Neural cell (in vitro differentiated cells): ENCODE measurements at regions not wholly inside any gene's neighbourhood (a gene's known extent, or its start where the extent isn't known, plus 50 kb on each side); places are given as distances from the start of the nearest gene placed in this dataset.

ENCODE experiments used
- EZH2 ChIP-seq: fragments of 200-600, 300-800 bp; shearing (Covaris generic), sonication (generic); IDR thresholded peaks from 2 replicates; pipeline ENCODE4 v1.6.1; 2014; ENCODE audit warnings: antibody characterized with exemption, low read length, borderline replicate concordance, mild to moderate bottlenecking; ENCODE audit not compliant: insufficient read depth, poor library complexity, severe bottlenecking
- POLR2AphosphoS5 ChIP-seq: IDR thresholded peaks from 2 replicates; pipeline ENCODE4 v1.6.1; 2012
- RAD21 ChIP-seq: fragments of 450-650 bp; conservative IDR thresholded peaks from 2 replicates; pipeline ENCODE4 v1.6.1; 2014; ENCODE audit warnings: antibody characterized with exemption, mild to moderate bottlenecking, moderate library complexity
- SMC3 ChIP-seq: fragments of 450-650 bp; conservative IDR thresholded peaks from 2 replicates; pipeline ENCODE4 v1.6.1; 2014; ENCODE audit warnings: antibody characterized with exemption, mild to moderate bottlenecking, moderate library complexity; ENCODE audit not compliant: poor library complexity
- TAF1 ChIP-seq: IDR thresholded peaks from 2 replicates; pipeline ENCODE4 v1.6.1; 2012; ENCODE audit warnings: low read depth
- TF ChIP-seq, protein P1 (sequence below): fragments of 450-650 bp; IDR thresholded peaks from 2 replicates; pipeline ENCODE4 v1.5.1; 2014; ENCODE audit warnings: antibody characterized with exemption, mild to moderate bottlenecking, moderate library complexity; ENCODE audit not compliant: poor library complexity, severe bottlenecking
- TF ChIP-seq, protein P2 (sequence below): IDR thresholded peaks from 2 replicates; pipeline ENCODE4 v1.6.1; 2012; ENCODE audit warnings: borderline replicate concordance

DNA sequence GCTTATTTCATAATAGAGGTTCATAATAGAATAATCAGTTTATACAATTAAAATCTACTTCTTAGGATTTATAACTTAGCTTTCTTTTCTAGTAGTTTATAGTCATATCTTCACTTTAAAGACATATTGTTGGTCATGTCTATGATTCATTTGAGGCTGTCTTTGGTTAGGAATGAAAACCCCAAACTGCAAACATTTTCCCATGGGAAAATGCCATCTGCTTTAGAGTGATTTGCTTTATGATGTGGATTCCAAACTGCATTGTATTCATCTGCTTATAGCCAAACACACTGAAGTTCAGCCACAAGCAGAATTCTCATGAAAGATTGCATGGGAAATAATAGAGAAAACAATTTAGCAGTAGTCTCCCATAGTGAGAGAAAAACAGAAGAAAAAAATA lies 128.0 kb downstream of the RFPL4B start:
- TF ChIP-seq, protein P1, sequence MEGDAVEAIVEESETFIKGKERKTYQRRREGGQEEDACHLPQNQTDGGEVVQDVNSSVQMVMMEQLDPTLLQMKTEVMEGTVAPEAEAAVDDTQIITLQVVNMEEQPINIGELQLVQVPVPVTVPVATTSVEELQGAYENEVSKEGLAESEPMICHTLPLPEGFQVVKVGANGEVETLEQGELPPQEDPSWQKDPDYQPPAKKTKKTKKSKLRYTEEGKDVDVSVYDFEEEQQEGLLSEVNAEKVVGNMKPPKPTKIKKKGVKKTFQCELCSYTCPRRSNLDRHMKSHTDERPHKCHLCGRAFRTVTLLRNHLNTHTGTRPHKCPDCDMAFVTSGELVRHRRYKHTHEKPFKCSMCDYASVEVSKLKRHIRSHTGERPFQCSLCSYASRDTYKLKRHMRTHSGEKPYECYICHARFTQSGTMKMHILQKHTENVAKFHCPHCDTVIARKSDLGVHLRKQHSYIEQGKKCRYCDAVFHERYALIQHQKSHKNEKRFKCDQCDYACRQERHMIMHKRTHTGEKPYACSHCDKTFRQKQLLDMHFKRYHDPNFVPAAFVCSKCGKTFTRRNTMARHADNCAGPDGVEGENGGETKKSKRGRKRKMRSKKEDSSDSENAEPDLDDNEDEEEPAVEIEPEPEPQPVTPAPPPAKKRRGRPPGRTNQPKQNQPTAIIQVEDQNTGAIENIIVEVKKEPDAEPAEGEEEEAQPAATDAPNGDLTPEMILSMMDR = no peak
- TF ChIP-seq POLR2AphosphoS5 = no peak
- TF ChIP-seq TAF1 = no peak
- TF ChIP-seq SMC3 = no peak
- no peak for TF ChIP-seq EZH2
- TF ChIP-seq RAD21 = no peak
- TF ChIP-seq, protein P2, sequence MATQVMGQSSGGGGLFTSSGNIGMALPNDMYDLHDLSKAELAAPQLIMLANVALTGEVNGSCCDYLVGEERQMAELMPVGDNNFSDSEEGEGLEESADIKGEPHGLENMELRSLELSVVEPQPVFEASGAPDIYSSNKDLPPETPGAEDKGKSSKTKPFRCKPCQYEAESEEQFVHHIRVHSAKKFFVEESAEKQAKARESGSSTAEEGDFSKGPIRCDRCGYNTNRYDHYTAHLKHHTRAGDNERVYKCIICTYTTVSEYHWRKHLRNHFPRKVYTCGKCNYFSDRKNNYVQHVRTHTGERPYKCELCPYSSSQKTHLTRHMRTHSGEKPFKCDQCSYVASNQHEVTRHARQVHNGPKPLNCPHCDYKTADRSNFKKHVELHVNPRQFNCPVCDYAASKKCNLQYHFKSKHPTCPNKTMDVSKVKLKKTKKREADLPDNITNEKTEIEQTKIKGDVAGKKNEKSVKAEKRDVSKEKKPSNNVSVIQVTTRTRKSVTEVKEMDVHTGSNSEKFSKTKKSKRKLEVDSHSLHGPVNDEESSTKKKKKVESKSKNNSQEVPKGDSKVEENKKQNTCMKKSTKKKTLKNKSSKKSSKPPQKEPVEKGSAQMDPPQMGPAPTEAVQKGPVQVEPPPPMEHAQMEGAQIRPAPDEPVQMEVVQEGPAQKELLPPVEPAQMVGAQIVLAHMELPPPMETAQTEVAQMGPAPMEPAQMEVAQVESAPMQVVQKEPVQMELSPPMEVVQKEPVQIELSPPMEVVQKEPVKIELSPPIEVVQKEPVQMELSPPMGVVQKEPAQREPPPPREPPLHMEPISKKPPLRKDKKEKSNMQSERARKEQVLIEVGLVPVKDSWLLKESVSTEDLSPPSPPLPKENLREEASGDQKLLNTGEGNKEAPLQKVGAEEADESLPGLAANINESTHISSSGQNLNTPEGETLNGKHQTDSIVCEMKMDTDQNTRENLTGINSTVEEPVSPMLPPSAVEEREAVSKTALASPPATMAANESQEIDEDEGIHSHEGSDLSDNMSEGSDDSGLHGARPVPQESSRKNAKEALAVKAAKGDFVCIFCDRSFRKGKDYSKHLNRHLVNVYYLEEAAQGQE = no peak
